Activated CD4-positive, CD25-positive, alpha-beta regulatory T cell treated with anti-CD3 and anti-CD28 coated beads, Interleukin-2, amount 50 U/mL, for 72 hours (primary cell): ENCODE measurements at regions not wholly inside any gene's neighbourhood (a gene's known extent, or its start where the extent isn't known, plus 50 kb on each side); places are given as distances from the start of the nearest gene placed in this dataset.
A peak's percentile ranks its signal among the peaks of the same experiment; 100 is the strongest.

Experiments used
- DNase-seq: peaks from one replicate; pipeline ENCODE4 v3.0.0; 2021

- no peak for DNase-seq
These were observed 277.6 kb upstream of the CXCR4 start for GRCh38 chr2:136395582-136395981.

- no peak for DNase-seq
These were observed 276.4 kb upstream of the CXCR4 start for GRCh38 chr2:136394136-136395060.

- no peak for DNase-seq
These were observed 275.6 kb upstream of the CXCR4 start for GRCh38 chr2:136393514-136393913.

GRCh38 chr2:136392897-136393505 is 275.1 kb upstream of the CXCR4 start:
- DNase-seq: no peak

GRCh38 chr2:136389809-136390208 is 271.9 kb upstream of the CXCR4 start:
- DNase-seq: no peak

GRCh38 chr2:136386046-136386445 is 268.1 kb upstream of the CXCR4 start:
- no peak for DNase-seq

- DNase-seq: no peak
These were observed 266.8 kb upstream of the CXCR4 start for GRCh38 chr2:136384531-136385303.

GRCh38 chr2:136383167-136383566 is 265.2 kb upstream of the CXCR4 start:
- no peak for DNase-seq

- DNase-seq: peak; percentile 59
These were observed 264.0 kb upstream of the CXCR4 start for GRCh38 chr2:136381722-136382633.

GRCh38 chr2:136381245-136381644 is 263.3 kb upstream of the CXCR4 start:
- DNase-seq: no peak

- peak; percentile 62 for DNase-seq
These were observed 261.0 kb upstream of the CXCR4 start for GRCh38 chr2:136378712-136379595.

GRCh38 chr2:136377423-136378382 is 259.8 kb upstream of the CXCR4 start:
- no peak for DNase-seq

- no peak for DNase-seq
These were observed 258.9 kb upstream of the CXCR4 start for GRCh38 chr2:136376798-136377211.

- no peak for DNase-seq
These were observed 258.3 kb upstream of the CXCR4 start for GRCh38 chr2:136376211-136376610.

- no peak for DNase-seq
These were observed 257.3 kb upstream of the CXCR4 start for GRCh38 chr2:136375017-136375901.

- DNase-seq: no peak
These were observed 255.9 kb upstream of the CXCR4 start for GRCh38 chr2:136373841-136374240.

GRCh38 chr2:136373029-136373428 is 255.1 kb upstream of the CXCR4 start:
- no peak for DNase-seq

GRCh38 chr2:136363900-136364299 is 246.0 kb upstream of the CXCR4 start:
- no peak for DNase-seq

GRCh38 chr2:136363470-136363869 is 245.5 kb upstream of the CXCR4 start:
- no peak for DNase-seq
